GM18508 (cell line): ENCODE measurements at regions not wholly inside any gene's neighbourhood (a gene's known extent, or its start where the extent isn't known, plus 50 kb on each side); places are given as distances from the start of the nearest gene placed in this dataset.
"Not testable (repeated sequence)": the region's sequence is repeated elsewhere in the genome, so short reads cannot be mapped to it uniquely, and the experiment has no call there.

ENCODE experiments used
- ATAC-seq: cut with Tn5 transposase; IDR thresholded peaks from one replicate; pipeline ENCODE4 v1.9.1; 2021; ENCODE audit warnings: moderate number of reproducible peaks; ENCODE audit not compliant: insufficient read depth, unreplicated experiment

DNA sequence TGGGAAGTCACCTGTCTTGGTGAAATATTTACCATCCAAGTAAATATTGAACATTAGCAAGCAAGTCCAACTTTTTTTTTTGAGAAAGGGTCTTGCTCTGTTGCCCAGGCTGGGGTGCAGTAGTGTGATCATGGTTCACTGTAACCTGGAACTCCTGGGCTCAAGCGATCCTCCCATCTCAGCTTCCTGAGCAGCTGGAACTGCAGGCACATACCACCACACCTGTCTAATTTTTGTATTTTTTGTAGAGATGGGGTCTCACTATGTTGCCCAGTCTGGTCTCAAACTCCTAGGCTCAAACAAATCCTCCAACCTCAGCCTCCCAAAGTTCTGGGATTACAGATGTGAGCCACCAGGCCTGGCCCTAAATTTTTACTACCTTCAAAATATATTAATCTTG is 171.0 kb upstream of the PFKP start:
- not testable (repeated sequence) for ATAC-seq

- ATAC-seq, result no peak
Observed at GRCh38 chr10:2895594-2896196, 171.7 kb upstream of the PFKP start.

- no peak for ATAC-seq
Observed at GRCh38 chr10:2893991-2894390, 173.4 kb upstream of the PFKP start.

GRCh38 chr10:2893158-2893845 is 174.0 kb upstream of the PFKP start:
- no peak for ATAC-seq

DNA sequence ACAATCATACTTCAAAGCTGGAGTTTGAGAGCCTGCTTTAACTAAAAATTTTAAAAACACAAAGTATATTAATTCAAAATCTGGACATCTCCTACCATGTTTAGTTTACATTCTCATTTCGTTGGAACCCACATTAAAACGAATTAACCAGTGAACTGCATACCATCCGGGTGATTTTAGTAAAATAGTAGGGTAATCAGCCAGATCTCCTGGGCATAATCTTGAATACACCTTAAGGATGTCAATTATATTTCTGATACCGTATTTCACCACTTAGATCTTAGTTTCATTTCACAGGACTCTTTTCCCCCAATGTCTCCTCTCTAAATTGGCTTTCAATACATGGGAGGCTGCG is 175.6 kb upstream of the PFKP start:
- ATAC-seq, result no peak

DNA sequence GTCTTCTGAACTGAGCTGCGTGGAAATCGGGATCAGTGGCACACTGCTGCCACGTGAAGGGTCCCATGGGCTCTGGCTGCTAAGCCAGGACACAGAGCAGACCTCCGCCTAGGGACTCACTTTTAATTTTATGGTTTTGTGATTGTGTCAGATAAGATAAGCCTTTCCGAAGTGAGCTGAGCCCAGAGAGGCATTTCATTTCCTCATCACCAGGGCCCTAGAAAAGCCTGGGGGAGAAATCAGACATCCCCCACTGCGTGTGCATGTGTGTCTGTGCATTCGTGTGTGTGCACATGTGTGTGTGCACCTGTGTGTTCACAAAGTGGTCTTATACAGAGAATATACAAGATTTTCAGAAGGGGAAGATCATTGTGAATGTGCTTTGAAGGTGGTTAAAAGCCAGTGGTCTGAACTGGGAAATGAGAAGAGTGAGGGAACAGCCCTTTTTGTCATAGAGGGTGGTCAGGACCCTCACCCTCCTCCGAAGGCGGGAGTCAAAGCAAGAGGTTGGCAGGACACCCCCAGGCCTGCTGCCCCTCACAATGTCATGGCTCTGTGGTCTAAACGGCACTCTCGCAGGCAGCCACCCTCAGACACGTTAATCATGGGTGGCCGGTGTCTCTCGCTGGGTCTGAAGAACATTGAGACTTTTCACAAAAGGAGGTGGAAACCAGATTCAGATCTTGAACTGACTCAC is 176.1 kb upstream of the PFKP start:
- ATAC-seq, result no peak

DNA sequence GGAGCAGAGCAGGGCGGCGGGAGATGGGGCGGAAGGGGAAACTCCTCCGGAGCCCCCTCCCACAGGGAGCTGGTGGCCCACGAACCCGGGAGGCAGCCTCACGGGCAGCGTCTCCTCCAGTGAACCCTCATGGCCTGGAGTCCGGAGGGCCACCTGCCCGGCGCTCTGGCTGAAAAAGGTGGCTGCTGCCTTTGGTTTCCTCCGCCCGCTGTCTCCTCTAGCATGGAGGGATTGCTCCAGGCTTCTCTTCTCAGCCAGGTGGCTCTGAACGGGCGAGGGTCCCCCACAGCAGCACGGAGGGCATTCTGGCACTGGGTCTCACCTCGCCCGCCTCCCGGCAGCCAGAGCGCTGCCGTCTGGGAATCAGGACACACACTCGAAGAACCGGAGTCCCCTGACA is 177.3 kb upstream of the PFKP start:
- ATAC-seq, result no peak

- no peak for ATAC-seq
Observed at GRCh38 chr10:2888403-2889004, 178.8 kb upstream of the PFKP start.

DNA sequence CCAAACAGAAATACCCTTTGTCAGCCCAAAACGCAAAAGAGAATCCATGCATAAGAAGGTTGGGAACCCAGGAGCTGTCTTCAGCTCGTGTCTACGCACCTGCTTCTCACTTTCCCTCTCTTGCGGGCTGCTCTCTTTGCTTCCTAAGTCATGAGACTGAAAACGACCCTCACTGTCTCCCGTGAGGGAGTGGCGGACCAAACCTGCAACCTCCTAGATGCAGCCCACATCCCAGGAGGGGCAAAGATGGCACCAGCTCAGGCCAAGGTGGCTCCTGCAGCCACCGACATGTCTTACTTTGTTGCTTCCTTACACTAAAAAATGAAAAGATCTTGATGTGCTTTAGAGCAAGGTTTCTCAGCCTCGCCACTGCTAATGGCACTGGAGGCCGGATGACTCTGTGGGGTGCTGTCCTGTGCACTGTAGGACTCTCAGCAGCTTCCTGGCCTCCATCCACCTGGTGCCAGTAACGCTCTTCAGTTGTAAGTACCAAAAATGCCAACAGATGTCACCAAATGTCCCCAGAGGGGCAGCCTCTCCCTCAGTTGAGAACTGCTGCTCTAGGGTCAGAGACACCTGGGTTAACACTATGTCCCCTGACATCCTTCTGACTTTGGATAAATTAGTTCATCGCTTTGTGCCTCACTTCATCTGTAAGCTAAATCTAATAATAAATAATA is 179.8 kb upstream of the PFKP start:
- ATAC-seq, result no peak

DNA sequence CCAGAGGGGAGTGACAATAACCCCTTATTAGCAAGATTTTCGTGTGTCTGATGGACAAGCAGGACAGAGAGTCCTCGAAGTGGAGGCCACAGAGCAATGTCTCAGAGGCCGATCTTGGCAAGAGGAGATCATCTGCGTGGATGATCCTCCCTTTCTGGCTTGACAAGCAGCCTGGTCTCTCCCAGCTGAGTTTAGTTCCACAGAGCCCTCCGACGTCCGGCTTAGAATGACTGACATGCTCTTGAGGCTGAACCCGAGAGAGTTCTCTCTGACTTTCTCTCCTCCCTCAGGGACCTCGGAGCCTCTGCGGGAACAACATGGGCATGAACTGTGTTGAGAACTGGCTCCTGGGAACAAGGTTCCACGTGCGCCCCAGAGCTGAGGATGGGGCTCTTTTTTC is 180.7 kb upstream of the PFKP start:
- no peak for ATAC-seq

GRCh38 chr10:2885288-2886278 is 181.8 kb upstream of the PFKP start:
- no peak for ATAC-seq

DNA sequence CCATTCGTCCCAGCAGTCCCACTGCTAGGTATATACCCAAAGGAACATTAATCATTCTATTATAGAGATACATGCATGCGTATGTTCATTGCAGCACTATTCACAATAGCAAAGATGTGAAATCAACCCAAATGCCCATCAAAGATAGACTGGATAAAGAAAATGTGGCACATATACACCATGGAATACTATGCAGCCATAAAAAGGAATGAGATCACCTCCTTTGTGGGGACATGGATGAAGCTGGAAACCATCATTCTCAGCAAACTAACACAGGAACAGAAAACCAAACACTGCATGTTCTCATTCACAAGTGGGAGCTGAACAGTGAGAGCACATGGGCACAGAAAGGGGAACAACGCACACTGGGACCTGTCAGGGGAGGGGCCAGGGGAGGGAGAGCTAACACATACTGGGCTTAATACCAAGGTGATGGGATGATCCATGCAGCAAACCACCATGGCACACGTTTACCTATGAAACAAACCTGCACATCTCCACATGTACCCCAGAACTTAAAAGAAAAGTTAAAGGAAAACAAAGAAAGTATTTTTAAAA is 183.3 kb upstream of the PFKP start:
- ATAC-seq, result not testable (repeated sequence)

DNA sequence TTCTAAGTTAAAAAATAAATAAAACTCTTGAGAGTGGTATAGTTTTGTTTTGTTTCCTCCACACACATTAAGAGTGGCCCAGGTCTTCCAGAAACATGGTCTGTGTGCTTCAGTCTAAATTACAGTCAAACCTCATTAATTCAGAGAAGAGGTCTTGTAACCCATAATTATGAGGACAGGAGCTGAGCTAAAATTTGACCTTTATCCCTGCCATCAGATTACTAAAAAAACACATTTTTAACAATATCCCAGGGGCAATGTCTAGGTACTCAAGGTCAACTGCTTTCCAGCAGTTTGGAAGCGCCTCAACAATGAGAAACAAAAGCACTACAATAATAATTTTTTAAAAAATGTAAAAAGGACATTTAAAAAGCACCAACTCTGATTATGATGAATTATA is 184.1 kb upstream of the PFKP start:
- ATAC-seq, result no peak

GRCh38 chr10:2882628-2883027 is 184.7 kb upstream of the PFKP start:
- ATAC-seq, result no peak

- no peak for ATAC-seq
Observed at GRCh38 chr10:2881720-2882620, 185.4 kb upstream of the PFKP start.

DNA sequence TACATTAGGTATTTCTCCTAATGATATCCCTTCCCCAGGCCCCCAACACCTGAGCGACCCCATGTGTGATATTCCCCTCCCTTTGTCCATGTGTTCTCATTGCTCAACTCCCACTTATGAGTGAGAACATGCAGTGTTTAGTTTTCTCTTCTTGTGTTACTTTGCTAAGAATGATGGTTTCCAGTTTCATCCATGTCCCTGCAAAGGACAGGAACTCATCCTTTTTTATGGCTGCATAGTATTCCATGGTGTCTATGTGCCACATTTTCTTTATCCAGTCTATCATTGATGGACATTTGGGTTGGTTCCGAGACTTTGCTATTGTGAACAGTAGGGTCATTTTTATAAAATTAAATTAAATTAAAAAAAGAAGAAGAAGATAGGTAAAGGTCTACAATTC is 187.3 kb upstream of the PFKP start:
- not testable (repeated sequence) for ATAC-seq

DNA sequence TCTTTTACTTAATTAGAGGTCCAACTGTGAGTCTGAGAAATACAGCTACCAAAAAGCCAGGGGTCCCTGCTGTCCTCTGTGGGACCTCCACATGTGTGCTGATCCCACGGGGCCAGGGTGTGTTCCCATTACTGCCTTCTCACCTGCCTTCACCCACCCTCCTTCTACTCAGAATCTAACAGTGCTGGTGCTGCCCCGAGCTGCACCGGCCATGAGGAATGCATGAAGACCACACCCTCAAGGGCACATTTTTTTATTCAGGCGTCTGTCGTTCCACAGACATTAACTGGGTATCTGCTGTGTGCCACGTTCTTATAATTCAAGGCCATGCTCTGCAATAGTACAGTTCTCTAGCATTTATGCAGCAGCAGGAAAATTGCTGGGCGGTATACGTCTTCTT is 188.5 kb upstream of the PFKP start:
- ATAC-seq, result no peak

- no peak for ATAC-seq
Observed at GRCh38 chr10:2876032-2876431, 191.3 kb upstream of the PFKP start.
